Skeletal muscle cell (primary cell): ENCODE measurements at regions not wholly inside any gene's neighbourhood (a gene's known extent, or its start where the extent isn't known, plus 50 kb on each side); places are given as distances from the start of the nearest gene placed in this dataset.
"Not testable (repeated sequence)": the region's sequence is repeated elsewhere in the genome, so short reads cannot be mapped to it uniquely, and the experiment has no call there.

Experiments used
- DNase-seq: peaks from one replicate; pipeline ENCODE4 v3.0.0-alpha.2; 2010; ENCODE audit warnings: low read depth
- H3K4me3 ChIP-seq: 2 replicates; pipeline ENCODE4 v1.5.1; 2011; ENCODE audit warnings: low read depth, mild to moderate bottlenecking, control low read depth, low read length, moderate library complexity

DNA sequence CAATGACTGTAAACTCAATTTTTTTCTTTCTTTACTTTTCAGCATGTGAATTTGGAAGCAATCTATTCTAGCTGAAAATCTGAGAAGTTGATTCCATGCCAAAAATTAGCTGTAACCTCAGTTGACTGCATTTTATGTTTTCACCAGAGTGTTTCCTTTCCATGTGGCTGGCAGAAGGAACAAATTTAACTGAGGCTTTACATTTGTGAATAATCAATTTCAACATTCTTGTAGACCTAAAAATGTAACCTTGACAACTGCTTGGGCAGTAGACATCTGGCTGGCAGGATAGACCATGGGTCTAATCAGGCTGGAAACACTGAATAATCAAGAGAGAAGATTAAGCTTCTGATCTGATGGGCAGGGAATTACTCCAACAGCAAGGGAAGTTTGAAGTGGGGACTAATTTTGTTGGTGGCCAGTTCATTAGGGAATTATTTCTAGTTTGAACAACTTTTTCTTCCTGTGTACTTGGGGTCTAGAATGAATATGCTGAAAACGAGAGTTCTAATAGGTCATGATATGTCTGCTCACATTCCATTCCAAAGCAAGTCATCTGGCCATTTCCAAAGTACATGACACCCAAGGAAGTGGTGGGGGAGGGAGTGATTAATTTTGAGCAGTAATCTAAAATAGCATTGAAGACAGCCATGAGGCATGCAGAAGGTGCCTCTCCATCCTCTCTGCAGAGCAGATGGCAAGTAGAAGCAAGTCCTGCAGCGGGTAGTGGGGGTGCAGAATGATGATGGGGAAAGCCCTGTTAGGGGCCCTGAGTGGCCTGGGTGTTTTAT is 68.2 kb downstream of the ATP23 start:
- no peak for DNase-seq
- H3K4me3 ChIP-seq, result no peak overlapping the region

DNA sequence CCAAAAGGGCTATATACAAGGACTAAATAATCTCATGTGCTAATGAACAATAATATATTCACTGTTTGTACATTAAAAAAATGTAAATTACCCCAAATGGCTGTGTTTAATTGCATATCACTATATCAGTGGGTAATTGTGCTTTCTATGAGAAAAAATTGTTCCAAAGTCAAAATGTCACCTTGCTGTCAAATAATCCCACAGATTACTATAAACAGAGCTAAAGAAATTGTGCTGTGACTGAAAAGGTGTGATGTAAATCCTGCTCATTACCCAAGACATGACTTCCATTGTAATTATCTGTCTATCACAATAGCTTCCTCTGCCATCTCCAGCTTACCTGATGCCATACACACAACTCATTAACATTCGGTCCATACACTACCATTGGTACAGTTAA is 70.3 kb downstream of the ATP23 start:
- DNase-seq, result no peak
- H3K4me3 ChIP-seq, result no peak overlapping the region

DNA sequence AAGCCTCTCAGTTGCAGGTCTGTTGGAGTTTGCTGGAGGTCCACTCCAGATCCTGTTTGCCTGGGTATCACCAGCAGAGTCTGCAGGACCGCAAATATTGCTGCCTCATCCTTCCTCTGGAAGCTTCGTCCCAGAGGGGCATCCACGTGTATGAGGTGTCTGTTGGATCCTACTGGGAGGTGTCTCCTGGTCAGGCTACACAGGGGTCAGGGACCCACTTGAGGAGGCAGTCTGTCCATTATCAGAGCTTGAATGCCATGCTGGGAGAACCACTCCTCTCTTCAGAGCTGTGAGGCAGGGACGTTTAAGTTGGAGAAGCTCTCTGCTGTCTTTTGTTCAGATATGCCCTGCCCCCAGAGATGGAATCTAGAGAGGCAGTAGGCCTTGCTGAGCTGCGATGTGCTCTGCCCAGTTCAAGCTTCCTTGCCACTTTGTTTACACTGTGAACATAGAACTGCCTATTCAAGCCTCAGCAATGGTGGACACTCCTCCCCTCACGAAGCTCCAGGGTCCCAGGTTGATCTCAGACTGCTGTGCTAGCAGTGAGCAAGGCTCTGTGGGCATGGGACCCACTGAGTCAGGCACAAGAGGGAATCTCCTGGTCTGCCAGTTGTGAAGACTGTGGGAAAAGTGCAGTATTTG is 81.1 kb downstream of the ATP23 start:
- not testable (repeated sequence) for H3K4me3 ChIP-seq, DNase-seq

DNA sequence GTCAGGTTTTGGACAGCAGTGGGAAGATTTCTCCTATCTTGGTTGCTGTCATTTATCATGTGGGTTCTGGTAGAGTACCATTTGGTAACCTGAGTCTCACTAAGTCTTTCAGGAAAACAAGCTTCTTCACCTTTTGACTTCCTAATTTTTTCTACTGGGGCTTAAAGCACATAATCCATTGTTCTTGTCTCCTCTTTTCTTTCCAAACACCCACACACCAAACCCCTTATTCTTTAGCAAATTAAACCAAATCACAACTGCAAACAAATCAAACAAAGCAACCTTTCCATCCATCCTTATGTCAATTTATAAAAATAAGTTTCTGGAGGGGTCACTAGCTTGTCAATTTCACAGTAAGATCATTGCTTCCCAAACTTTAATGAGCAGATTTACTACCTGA is 84.1 kb downstream of the ATP23 start:
- no peak overlapping the region for H3K4me3 ChIP-seq
- no peak for DNase-seq

DNA sequence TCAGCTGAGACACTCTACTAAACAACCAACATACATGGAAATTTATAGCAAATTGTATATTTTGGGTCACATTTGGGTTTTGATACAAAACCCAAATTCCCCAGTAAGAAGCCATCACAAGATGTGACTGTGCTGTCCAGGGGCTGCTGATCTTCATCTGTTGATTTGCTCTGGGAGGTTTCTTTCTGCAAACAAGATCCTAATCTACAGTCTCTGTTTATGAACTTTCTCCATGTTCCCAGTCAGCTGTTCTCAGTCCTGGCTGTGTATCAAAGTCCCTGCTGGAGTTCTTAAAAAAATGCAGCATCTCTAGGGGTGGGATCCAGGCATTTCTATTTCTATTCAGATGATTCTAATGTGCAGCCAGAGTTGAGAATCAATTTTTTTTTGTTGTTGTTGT is 85.1 kb downstream of the ATP23 start:
- H3K4me3 ChIP-seq, result no peak overlapping the region
- no peak for DNase-seq

DNA sequence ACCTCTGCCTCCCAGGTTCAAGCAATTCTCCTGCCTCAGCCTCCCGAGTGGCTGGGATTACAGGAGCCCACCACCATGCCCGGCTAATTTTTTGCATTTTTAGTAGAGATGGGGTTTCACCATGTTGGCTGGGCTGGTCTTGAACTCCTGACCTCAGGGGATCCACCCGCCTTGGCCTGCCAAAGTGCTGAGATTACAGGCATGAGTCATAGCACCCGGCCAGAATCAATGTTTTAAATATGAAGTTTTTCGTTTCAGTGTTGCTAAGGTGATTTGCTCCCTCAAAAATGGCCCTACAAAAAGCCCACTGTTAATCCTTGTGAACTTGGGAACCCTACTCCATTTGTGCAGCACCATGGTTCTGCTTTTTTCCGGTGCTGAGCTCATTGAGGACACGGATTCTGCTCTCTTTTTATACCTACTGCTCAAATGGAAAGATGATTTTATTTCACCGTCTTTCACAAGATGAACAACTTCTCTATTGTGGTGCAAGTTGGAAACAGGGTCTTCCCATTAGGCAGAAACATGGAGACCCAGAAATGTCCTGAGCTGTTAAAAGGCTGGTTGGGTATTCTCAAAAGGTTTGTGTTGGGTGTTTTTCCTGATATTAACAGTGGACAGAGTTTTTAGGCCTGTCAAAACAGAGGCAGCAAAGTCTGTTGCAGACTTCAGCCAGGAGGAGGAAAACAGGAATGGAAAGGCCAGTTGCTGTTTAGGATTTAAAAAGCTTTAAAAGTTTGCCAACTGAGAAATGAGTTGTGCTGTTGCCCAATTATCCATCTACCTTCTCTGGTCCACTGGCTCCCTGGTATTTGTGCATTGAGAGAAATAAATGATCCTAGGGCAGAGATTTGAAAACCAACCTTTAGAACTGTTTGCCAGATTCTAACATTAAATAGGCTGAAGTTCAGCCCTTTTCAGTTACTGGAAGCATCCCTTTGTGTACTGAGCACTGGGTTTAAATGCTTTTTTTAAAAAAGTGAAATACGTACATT is 85.8 kb downstream of the ATP23 start:
- no peak overlapping the region for H3K4me3 ChIP-seq
- no peak for DNase-seq

DNA sequence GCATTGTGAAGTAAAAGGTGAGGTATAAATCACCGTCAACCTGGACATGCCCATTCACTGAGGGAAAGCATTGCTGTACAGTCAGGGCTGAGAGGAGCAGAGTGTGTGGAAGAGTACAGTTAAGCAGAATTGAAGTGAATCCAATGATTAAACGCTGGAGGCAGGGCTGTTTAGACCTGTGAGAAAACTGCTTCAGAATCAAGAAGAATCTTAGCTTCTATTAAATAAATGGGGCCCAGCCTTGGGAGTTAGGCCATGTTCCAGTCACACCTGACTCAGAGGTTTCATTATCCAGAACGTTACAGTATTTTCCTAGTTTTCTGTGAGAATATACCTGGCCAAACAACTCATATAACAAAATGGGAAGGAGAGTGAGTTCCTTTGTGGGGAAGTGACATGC is 86.9 kb downstream of the ATP23 start:
- no peak overlapping the region for H3K4me3 ChIP-seq
- DNase-seq, result no peak

DNA sequence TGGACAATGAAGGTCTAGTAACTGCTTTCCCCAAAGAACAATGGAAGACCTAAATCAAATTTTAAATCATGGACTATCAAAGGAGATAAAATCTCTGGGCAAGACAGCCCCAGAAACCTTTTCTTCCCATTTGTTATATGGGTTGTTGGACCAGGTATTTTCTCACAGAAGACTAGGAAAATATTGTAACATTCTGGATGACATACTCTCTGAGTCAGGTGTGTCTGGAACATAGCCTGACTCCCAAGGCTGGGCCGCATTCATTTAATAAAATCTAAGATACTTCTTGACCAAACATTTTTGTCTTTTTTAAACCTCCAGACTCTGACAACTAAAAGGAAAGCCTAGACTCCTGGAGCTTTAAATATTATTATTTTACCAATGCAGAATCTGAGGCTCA is 87.9 kb downstream of the ATP23 start:
- DNase-seq, result no peak
- no peak overlapping the region for H3K4me3 ChIP-seq

DNA sequence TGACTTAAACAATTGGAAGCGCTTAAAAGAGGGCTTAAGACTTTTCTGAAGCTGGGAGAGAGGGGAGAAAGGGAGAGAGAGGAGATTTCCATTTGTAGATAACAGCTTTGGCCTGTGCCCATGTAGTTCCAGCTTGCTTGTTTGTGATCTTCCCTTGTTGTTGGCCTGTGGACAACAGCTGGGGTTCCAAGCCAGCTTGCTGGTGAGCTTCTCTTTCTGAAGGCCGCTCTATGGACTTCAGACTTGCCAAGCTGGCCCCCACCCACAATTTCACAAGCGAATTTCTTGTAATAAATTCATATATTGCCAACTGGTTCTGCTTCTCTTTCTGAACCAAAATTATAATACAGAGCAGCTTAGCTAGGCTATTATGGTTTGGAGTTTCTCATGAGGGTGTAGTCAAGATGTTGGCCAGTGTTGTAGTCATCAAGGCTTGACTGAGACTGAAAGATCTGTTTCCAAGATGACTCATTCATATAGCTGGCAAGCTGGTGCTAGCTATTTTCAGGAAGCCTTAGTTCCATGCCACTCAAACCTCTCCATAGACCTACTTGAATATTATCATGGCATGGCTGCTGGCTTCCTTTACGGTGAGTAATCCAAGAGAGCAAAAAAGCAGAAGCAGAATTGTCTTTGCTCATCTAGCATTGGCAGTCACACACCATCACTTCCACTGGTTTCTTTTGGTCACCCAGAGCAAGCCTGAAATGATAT is 89.4 kb downstream of the ATP23 start:
- DNase-seq, result no peak
- no peak overlapping the region for H3K4me3 ChIP-seq

DNA sequence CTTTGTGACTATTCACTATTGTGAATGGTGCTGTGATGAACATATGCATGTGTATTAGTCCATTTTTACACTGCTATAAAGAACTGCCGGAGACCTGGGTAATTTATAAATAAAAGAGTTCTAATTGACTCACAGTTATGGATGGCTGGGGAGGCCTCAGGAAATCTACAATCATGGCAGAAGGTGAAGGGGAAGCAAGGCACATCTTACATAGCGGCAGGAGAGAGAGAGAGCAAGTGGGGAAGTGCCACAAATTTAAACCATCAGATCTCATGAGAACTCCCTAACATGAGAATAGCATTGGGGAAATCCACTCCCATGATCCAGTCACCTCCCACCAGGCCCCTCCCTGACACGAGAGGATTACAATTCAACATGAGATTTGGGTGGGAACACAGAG is 90.8 kb downstream of the ATP23 start:
- no peak for DNase-seq
- no peak overlapping the region for H3K4me3 ChIP-seq

DNA sequence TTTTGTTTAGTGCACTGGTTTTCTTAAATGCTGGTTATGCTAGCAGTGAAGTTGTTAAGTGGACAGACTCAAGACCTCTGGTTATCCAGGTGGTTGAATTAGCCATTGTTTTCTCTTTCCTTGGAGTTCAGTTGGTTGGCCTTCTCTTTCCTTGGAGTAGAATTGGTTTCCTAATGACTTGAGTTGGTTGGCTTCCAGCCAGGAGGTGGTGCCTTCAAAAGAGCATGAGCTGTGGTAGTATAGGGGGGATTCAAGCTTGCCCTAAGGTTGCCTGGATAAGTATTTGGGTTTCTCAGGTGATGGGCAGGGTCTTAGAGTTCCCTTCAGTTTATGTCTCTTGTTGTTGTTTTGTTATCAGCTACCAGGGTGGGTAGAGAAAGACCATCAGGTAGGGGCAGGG is 92.5 kb downstream of the ATP23 start:
- H3K4me3 ChIP-seq, result no peak overlapping the region
- no peak for DNase-seq

DNA sequence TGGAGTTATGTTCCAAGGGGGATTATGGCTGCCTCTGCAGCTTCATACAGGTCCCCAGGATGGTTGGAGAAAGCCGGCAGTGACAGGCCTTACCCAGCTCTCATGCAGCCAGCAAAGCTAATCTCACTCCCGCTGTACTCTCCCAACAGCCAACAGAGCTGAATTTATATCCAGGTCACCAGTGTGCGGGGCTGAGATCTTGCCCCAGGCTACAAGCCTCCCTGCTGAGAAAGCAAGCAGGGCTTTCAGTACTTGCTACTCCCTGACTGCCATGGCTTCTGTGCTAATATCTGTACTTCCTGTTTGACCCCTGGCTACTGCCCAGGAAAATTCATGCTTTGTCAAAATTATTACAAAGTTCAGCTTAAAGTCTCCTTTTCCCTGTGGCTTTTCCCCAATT is 92.9 kb downstream of the ATP23 start:
- DNase-seq, result no peak
- no peak overlapping the region for H3K4me3 ChIP-seq

DNA sequence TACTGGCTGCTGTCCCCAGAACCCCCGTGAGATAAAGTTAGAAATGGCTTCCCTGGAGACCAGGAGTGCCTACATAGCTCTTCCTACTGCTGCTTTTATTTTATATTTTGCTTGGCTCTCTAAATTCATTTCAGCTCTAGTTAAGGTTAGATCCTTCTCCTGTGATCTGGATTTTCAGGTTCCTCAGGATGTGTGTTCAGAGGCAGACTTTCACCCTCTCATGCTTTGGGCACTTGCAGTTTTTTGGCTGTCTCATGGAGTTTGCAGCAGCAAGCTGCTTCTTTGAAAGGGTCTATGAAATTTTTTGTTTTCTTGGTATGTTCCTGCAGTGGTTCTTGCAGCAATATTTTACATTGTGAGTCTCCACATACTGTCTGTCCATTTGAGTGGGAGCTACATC is 93.3 kb downstream of the ATP23 start:
- no peak for DNase-seq
- H3K4me3 ChIP-seq, result no peak overlapping the region

DNA sequence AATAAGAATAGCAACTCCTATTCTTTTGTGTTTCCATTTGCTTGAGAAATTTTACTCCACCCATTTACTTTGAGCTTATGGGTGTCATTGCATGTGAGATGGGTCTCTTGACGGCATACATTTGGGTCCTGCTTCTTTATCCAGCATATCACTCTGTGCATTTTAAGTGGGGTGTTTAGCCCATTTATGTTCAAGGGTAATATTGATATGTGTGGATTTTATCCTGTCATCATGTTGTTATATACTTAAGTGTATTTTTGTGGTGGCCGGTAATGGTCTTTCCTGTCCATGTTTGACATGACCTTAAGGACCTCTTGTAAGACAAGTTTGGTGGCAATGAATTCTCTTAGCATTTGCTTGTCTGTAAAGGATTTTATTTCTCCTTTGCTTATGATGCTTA is 100.1 kb downstream of the ATP23 start:
- DNase-seq, result no peak
- H3K4me3 ChIP-seq, result no peak overlapping the region

DNA sequence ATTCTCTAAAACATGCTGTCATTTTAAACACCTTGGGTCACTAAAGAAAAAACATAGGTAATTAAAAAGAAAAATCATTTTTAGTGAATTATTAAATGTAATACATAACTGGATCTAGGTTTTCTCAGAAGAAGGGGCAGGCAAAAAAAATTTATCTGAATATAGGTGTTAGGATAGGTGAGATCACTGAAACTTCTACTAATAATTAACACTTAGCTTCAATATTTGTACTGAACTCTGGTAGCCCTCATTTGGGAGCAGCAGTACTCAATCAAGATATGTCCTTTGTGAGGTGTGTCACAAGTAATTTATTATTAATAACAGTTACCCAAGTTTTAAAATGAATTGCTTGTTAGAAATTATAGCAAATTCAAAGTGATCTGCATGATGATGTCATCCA is 103.6 kb downstream of the ATP23 start:
- no peak overlapping the region for H3K4me3 ChIP-seq
- no peak for DNase-seq

DNA sequence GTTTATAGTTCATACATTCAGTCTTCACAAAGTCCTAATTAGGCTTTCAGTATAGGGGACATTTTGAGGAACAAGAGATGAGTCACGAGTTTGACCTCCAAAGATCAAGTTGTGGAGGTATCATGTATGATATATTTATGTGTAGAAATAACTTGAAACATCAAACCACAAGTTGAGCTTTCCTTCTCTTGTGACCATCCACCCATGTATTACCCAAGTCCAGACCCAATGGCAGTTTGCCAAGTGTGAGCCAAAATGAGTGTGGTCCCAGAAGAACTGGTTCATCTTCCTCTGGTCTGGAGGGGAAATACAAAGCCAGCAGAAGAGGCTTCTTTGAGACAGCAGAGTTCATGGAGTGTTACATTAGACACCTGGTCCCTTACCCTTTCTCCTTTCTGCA is 104.9 kb downstream of the ATP23 start:
- H3K4me3 ChIP-seq, result no peak overlapping the region
- no peak for DNase-seq

DNA sequence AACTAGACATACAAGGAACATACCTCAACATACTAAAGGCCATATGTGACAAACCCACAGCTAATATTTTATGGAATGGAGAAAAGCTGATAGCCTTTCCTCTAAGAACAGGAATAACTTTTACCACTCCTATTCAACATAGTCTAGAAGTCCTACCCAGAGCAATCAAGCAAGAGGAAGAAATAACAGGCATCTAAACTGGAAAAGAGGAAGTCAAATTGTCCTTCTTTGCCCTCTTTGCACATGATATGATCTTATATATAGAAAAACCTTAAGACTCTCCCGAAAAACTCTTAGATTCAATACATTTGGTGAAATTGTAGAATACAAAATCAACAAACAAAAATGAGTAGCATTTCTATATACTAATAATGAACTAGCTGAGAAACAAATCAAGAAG is 110.0 kb downstream of the ATP23 start:
- DNase-seq, result no peak
- H3K4me3 ChIP-seq, result no peak overlapping the region

DNA sequence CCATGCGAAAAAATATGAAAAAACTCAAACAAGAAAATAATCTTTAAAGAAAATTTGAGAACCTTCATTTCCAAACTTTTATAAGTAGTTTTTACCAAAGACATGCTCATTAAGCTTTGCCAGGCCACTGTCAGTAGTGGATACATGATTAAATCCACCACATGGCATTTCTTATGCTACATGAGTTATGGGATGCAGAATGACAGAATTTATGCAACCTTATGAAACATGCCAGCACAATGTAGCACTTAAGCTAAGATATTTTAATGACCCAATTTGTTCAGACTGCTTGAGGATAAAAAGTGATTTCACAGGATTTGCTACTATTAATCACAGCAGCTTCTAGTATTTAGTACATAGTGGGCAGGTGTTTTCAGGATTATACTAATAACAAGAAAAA is 123.3 kb downstream of the ATP23 start:
- DNase-seq, result no peak
- no peak overlapping the region for H3K4me3 ChIP-seq

DNA sequence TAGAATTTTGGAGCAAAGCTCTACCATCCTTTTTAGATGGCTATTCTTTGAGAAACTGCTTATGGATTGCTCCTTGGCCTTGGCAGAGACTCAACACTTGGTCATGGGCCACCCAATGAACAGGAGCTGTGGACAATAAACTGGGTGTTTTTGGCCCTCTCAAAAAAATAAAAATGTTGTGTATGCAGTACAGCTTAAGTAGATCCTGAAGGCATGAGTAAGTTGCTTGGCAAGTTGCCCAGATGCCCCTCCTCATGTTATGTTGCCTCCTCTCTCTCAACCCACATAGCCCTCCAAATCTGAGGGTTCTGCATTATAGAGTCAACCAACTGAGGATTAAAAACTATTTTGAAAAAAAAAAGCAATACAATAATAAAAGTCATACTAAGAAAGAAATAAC is 124.9 kb downstream of the ATP23 start:
- no peak overlapping the region for H3K4me3 ChIP-seq
- DNase-seq, result no peak
